GM12878 (cell line): ENCODE measurements at regions not wholly inside any gene's neighbourhood (a gene's known extent, or its start where the extent isn't known, plus 50 kb on each side); places are given as distances from the start of the nearest gene placed in this dataset.

Source experiments
- ATAC-seq: fragments of 200-7000 bp; cut with Tn5 transposase; 3 replicates; pipeline ENCODE4 v1.9.1; 2020; ENCODE audit warnings: mild to moderate bottlenecking, moderate library complexity
- BruUV-seq: library from RNA; stranded (reverse); fragments of 400-500 nt; replicated peaks from 2 replicates; lab custom pipeline; 2021; lab: Mats Ljungman, UMichigan
- CTCF ChIA-PET: fragments of 300-600 bp; sonication (Branson Sonifier 250); formaldehyde crosslinking; extraction: SDS; loops from one replicate; lab custom pipeline; 2021; ENCODE audit warnings: inconsistent platforms; lab: Yijun Ruan, JAX
- POLR2A ChIA-PET: fragments of 350-600 bp; formaldehyde crosslinking; extraction: SDS; loops from one replicate; lab custom pipeline; 2021; ENCODE audit warnings: inconsistent platforms; lab: Charles Lee
- RAD21 ChIA-PET: fragments of 300-600 bp; sonication (Branson Sonifier 250); formaldehyde crosslinking; loops from one replicate; lab custom pipeline; 2023; ENCODE audit warnings: antibody characterized with exemption; ENCODE audit not compliant: unreplicated experiment; lab: Charles Lee
- SMC1A ChIA-PET: fragments of 300-600 bp; sonication (Branson Sonifier 250); formaldehyde crosslinking; loops from one replicate; lab custom pipeline; 2023; ENCODE audit not compliant: unreplicated experiment, uncharacterized antibody; lab: Charles Lee
- DNase-seq: peaks from one replicate; pipeline ENCODE4 v3.0.0-alpha.2; 2011; ENCODE audit warnings: low read depth, low spot score
- FAIRE-seq: peaks from 3 replicates; lab custom pipeline; 2011; peaks lifted over from hg19 to GRCh38; lab: Jason Lieb, UNC
- H2AFZ ChIP-seq: 2 replicates; pipeline ENCODE4 v1.6.0; 2011; ENCODE audit warnings: low read depth, low read length, control low read depth; ENCODE audit not compliant: control insufficient read depth
- H3K27ac ChIP-seq: 2 replicates; pipeline ENCODE4 v1.5.1; 2011; ENCODE audit warnings: control low read depth; ENCODE audit not compliant: control insufficient read depth, insufficient read depth
- H3K27me3 ChIP-seq, 2 experiments: replicated peaks in 1 of 2; 2 replicates each; pipeline versions ENCODE4 v1.6.0 to v1.6.1; 2011; ENCODE audit warnings: low read length in 1 of 2; ENCODE audit not compliant: control insufficient read depth in 2 of 2, insufficient read depth in 2 of 2
- H3K36me3 ChIP-seq, 2 experiments: 2 replicates each; pipeline ENCODE4 v1.5.1; 2011; ENCODE audit warnings: low read length in 1 of 2; ENCODE audit not compliant: control insufficient read depth in 2 of 2, insufficient read depth in 2 of 2
- H3K4me1 ChIP-seq: 2 replicates; pipeline ENCODE4 v1.6.1; 2011; ENCODE audit warnings: mild to moderate bottlenecking, low read length, moderate library complexity, mixed read lengths; ENCODE audit not compliant: control insufficient read depth, insufficient read depth
- H3K4me2 ChIP-seq: 2 replicates; pipeline ENCODE4 v1.6.0; 2011; ENCODE audit warnings: control low read depth; ENCODE audit not compliant: control insufficient read depth, insufficient read depth
- H3K4me3 ChIP-seq: fragments of 200-600 bp; sonication (generic); 2 replicates; pipeline ENCODE4 v1.5.1; 2016
- H3K79me2 ChIP-seq: 2 replicates; pipeline ENCODE4 v1.6.0; 2011; ENCODE audit warnings: low read length; ENCODE audit not compliant: control insufficient read depth, insufficient read depth
- H3K9ac ChIP-seq: 2 replicates; pipeline ENCODE4 v1.8.0; 2011; ENCODE audit warnings: low read length, control low read depth, mixed read lengths; ENCODE audit not compliant: control insufficient read depth, insufficient read depth
- H3K9me3 ChIP-seq: replicated peaks from 3 replicates; pipeline ENCODE4 v1.5.1; 2011; ENCODE audit warnings: mild to moderate bottlenecking, low read length; ENCODE audit not compliant: control insufficient read depth, insufficient read depth
- H4K20me1 ChIP-seq: 2 replicates; pipeline ENCODE4 v1.6.0; 2011; ENCODE audit not compliant: control insufficient read depth, insufficient read depth
- CHD1 ChIP-seq: IDR thresholded peaks from 2 replicates; pipeline ENCODE4 v1.6.1; 2012; ENCODE audit warnings: low read depth, low read length, improper control_type of control experiment
- HDAC6 ChIP-seq: fragments of 200-600 bp; sonication (generic); IDR thresholded peaks from one replicate; pipeline ENCODE4 v1.8.0; 2017; ENCODE audit warnings: antibody characterized with exemption; ENCODE audit not compliant: unreplicated experiment
- JUND ChIP-seq: IDR thresholded peaks from 2 replicates; pipeline ENCODE4 v1.6.1; 2012; ENCODE audit warnings: low read depth, mild to moderate bottlenecking, low read length, improper control_type of control experiment, moderate library complexity
- LARP7 ChIP-seq: fragments of 450-650 bp; IDR thresholded peaks from 2 replicates; pipeline ENCODE4 v1.6.1; 2017; ENCODE audit warnings: mild to moderate bottlenecking
- POLR2AphosphoS2 ChIP-seq: IDR thresholded peaks from 2 replicates; pipeline ENCODE4 v1.6.1; 2011; ENCODE audit warnings: low read depth, mild to moderate bottlenecking, low read length, improper control_type of control experiment, moderate library complexity
- POLR2AphosphoS5 ChIP-seq: IDR thresholded peaks from 2 replicates; pipeline ENCODE4 v1.6.1; 2011; ENCODE audit warnings: mild to moderate bottlenecking, low read length, inconsistent platforms
- RBBP5 ChIP-seq: fragments of 200-600 bp; sonication (generic); conservative IDR thresholded peaks from 2 replicates; pipeline ENCODE4 v1.6.1; 2016
- SREBF1 ChIP-seq: IDR thresholded peaks from 2 replicates; pipeline ENCODE4 v1.6.1; 2012; ENCODE audit warnings: mild to moderate bottlenecking, low read length
- ZZZ3 ChIP-seq: IDR thresholded peaks from 2 replicates; pipeline ENCODE4 v1.6.1; 2011; ENCODE audit warnings: low read depth; ENCODE audit not compliant: control insufficient read depth, insufficient read length
- WGBS: methylation state at CpG from one replicate; pipeline ENCODE4 v1.1.6; 2016; ENCODE audit warnings: low lambda C conversion rate; ENCODE audit not compliant: insufficient replicate concordance, insufficient coverage; ENCODE audit errors: missing lambda C conversion rate; 5-methylcytosine and 5-hydroxymethylcytosine counted together
- in situ Hi-C: fragments of 300-500 bp; cut with MboI; formaldehyde crosslinking; loops from 9 replicates; pipeline ENCODE4 v1.14.3; 2018; ENCODE audit warnings: mixed read lengths
- intact Hi-C: fragments of 100-400 bp; cut with micrococcal nuclease; formaldehyde crosslinking; loops from one replicate; pipeline ENCODE4 v1.14.2; 2022; ENCODE audit not compliant: unreplicated experiment
- TF ChIP-seq, protein P1 (sequence below): IDR thresholded peaks from 2 replicates; pipeline ENCODE4 v1.6.1; 2012; ENCODE audit warnings: mild to moderate bottlenecking, low read depth, low read length
- TF ChIP-seq, protein P2 (sequence below): fragments of 450-650 bp; formaldehyde crosslinking; IDR thresholded peaks from 2 replicates; pipeline ENCODE4 v1.5.0; 2022; ENCODE audit warnings: mild to moderate bottlenecking, missing genetic modification characterization

DNA sequence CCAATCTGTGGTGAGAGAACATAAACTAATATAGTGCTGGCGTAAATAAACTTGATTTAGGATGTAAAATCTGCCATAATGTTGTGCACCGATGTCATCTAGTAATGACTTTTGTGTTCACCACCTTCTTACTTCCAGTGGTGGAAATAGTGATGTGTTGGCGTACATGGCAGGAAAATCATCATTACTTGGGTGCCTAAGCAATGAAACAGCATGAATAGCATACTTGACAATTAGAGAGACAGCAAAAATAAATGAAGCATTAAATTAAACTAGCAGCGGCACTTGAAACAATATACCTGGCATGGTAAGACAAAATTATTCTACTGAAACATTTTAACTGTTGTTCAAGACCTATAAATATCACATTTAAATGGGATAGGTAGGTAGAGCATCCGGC is 73.2 kb upstream of the DSC1 start:
- ChIA-PET POLR2A (no interaction called here), SMC1A (interaction anchor here (1.3 kb wide), 1 partner anchor 34 kb away, joined by 3 read pairs; no protein-coding TSS in a partner anchor), RAD21 (interaction anchor here (0.6 kb wide), 1 partner anchor 602 kb away, joined by 3 read pairs; no protein-coding TSS in a partner anchor), CTCF (no interaction called here)
- Histone ChIP-seq H3K9ac (no peak overlapping the region), H3K9me3 (no peaks in the 10 kb centered on the region), H3K79me2 (no peaks in the 10 kb centered on the region), H3K27me3 (no peaks in the 10 kb centered on the region), H3K36me3 (no peaks in the 10 kb centered on the region), H4K20me1 (no peaks in the 10 kb centered on the region), H3K4me1 (peaks cover 5% of the 10 kb centered on the region), H2AFZ (no peak overlapping the region), H3K27ac (no peak overlapping the region), H3K4me3 (no peak overlapping the region), H3K4me2 (no peak overlapping the region)
- FAIRE-seq (no peak), DNase-seq (no peak), ATAC-seq (no peak)
- in situ Hi-C loops: no loop called here
- intact Hi-C loops: loop anchor here (10.0 kb wide), 1 partner anchor 259 kb away; the partner anchor contains the start of gene DSG2
- WGBS: 42% methylated on average over 5 of the region's 5 CpGs
- no TSS peak for BruUV-seq
- TF ChIP-seq CHD1 (no peak), JUND (no peak), POLR2AphosphoS2 (no peak), POLR2AphosphoS5 (no peak), ZZZ3 (no peak), SREBF1 (no peak)

GRCh38 chr18:31237142-31237541 is 74.5 kb upstream of the DSC1 start:
- no TSS peak for BruUV-seq
- no peaks in the 10 kb centered on the region for H3K9me3 ChIP-seq
- 36% methylated on average over 2 of the region's 2 CpGs for WGBS
- no peak overlapping the region for H3K27ac ChIP-seq
- ChIA-PET SMC1A (interaction anchor here (1.3 kb wide), 1 partner anchor 32 kb away, joined by 3 read pairs; no protein-coding TSS in a partner anchor), RAD21 (no interaction called here), CTCF (no interaction called here), POLR2A (interaction anchor here (1.2 kb wide), 1 partner anchor 22 kb away, joined by 3 read pairs; no protein-coding TSS in a partner anchor)
- H3K4me3 ChIP-seq: no peak overlapping the region
- H2AFZ ChIP-seq: no peak overlapping the region
- no peak for DNase-seq
- H3K9ac ChIP-seq: no peak overlapping the region
- H3K27me3 ChIP-seq: no peaks in the 10 kb centered on the region
- peaks cover 2% of the 10 kb centered on the region for H3K4me1 ChIP-seq
- no peak for ATAC-seq
- no peak for FAIRE-seq
- no peak overlapping the region for H3K4me2 ChIP-seq
- intact Hi-C loops: loop anchor here (10.0 kb wide), 1 partner anchor 258 kb away; the partner anchor contains the start of gene DSG2
- no peaks in the 10 kb centered on the region for H3K79me2 ChIP-seq
- in situ Hi-C loops: no loop called here
- no peaks in the 10 kb centered on the region for H4K20me1 ChIP-seq
- no peaks in the 10 kb centered on the region for H3K36me3 ChIP-seq
- no peak for TF ChIP-seq LARP7
- TF ChIP-seq RBBP5: no peak
- TF ChIP-seq, protein P1, sequence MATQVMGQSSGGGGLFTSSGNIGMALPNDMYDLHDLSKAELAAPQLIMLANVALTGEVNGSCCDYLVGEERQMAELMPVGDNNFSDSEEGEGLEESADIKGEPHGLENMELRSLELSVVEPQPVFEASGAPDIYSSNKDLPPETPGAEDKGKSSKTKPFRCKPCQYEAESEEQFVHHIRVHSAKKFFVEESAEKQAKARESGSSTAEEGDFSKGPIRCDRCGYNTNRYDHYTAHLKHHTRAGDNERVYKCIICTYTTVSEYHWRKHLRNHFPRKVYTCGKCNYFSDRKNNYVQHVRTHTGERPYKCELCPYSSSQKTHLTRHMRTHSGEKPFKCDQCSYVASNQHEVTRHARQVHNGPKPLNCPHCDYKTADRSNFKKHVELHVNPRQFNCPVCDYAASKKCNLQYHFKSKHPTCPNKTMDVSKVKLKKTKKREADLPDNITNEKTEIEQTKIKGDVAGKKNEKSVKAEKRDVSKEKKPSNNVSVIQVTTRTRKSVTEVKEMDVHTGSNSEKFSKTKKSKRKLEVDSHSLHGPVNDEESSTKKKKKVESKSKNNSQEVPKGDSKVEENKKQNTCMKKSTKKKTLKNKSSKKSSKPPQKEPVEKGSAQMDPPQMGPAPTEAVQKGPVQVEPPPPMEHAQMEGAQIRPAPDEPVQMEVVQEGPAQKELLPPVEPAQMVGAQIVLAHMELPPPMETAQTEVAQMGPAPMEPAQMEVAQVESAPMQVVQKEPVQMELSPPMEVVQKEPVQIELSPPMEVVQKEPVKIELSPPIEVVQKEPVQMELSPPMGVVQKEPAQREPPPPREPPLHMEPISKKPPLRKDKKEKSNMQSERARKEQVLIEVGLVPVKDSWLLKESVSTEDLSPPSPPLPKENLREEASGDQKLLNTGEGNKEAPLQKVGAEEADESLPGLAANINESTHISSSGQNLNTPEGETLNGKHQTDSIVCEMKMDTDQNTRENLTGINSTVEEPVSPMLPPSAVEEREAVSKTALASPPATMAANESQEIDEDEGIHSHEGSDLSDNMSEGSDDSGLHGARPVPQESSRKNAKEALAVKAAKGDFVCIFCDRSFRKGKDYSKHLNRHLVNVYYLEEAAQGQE: no peak
- TF ChIP-seq HDAC6: no peak
- TF ChIP-seq, protein P2, sequence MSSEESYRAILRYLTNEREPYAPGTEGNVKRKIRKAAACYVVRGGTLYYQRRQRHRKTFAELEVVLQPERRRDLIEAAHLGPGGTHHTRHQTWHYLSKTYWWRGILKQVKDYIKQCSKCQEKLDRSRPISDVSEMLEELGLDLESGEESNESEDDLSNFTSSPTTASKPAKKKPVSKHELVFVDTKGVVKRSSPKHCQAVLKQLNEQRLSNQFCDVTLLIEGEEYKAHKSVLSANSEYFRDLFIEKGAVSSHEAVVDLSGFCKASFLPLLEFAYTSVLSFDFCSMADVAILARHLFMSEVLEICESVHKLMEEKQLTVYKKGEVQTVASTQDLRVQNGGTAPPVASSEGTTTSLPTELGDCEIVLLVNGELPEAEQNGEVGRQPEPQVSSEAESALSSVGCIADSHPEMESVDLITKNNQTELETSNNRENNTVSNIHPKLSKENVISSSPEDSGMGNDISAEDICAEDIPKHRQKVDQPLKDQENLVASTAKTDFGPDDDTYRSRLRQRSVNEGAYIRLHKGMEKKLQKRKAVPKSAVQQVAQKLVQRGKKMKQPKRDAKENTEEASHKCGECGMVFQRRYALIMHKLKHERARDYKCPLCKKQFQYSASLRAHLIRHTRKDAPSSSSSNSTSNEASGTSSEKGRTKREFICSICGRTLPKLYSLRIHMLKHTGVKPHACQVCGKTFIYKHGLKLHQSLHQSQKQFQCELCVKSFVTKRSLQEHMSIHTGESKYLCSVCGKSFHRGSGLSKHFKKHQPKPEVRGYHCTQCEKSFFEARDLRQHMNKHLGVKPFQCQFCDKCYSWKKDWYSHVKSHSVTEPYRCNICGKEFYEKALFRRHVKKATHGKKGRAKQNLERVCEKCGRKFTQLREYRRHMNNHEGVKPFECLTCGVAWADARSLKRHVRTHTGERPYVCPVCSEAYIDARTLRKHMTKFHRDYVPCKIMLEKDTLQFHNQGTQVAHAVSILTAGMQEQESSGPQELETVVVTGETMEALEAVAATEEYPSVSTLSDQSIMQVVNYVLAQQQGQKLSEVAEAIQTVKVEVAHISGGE: no peak
